Fibroblast of lung (primary cell): ENCODE measurements at regions not wholly inside any gene's neighbourhood (a gene's known extent, or its start where the extent isn't known, plus 50 kb on each side); places are given as distances from the start of the nearest gene placed in this dataset.
A peak's percentile ranks its signal among the peaks of the same experiment; 100 is the strongest.

Experiments used
- DNase-seq, 2 donors: peaks; one replicate each; pipeline versions ENCODE4 v3.0.0 to v3.0.0-alpha.2; 2010; ENCODE audit warnings: low read depth in 2 of 2
- H2AFZ ChIP-seq: 2 replicates; pipeline ENCODE4 v1.5.1; 2012; ENCODE audit warnings: low read length, control low read depth, inconsistent platforms
- H3K27ac ChIP-seq: 2 replicates; pipeline ENCODE4 v1.5.1; 2011; ENCODE audit warnings: low read length, control low read depth; ENCODE audit not compliant: insufficient read depth
- H3K27me3 ChIP-seq: 2 replicates; pipeline ENCODE4 v1.5.1; 2011; ENCODE audit warnings: mild to moderate bottlenecking, low read length; ENCODE audit not compliant: control insufficient read depth, insufficient read depth
- H3K36me3 ChIP-seq: 2 replicates; pipeline ENCODE4 v1.5.1; 2011; ENCODE audit warnings: low read length; ENCODE audit not compliant: control insufficient read depth, insufficient read depth
- H3K4me1 ChIP-seq: 2 replicates; pipeline ENCODE4 v1.5.1; 2011; ENCODE audit warnings: low read length; ENCODE audit not compliant: control insufficient read depth, insufficient read depth; ENCODE audit errors: extremely low read depth
- H3K4me2 ChIP-seq: 2 replicates; pipeline ENCODE4 v1.5.1; 2011; ENCODE audit warnings: low read length, control low read depth; ENCODE audit not compliant: insufficient read depth; ENCODE audit errors: extremely low read depth
- H3K4me3 ChIP-seq, 4 experiments: fragments of 200-600 bp in 1 of 4; sonication (generic) in 1 of 4; replicated peaks in 1 of 4; 2 replicates each; pipeline ENCODE4 v1.5.1; 2011 to 2016; ENCODE audit warnings: low read length in 4 of 4, low read depth in 3 of 4, mild to moderate bottlenecking in 3 of 4, control low read depth in 2 of 4, inconsistent platforms in 1 of 4, mixed read lengths in 1 of 4; ENCODE audit not compliant: insufficient read depth in 1 of 4; ENCODE audit errors: control extremely low read depth in 1 of 4
- H3K79me2 ChIP-seq: 2 replicates; pipeline ENCODE4 v1.5.1; 2012; ENCODE audit warnings: mild to moderate bottlenecking, low read length, inconsistent platforms; ENCODE audit not compliant: control insufficient read depth, insufficient read depth
- H3K9ac ChIP-seq: 2 replicates; pipeline ENCODE4 v1.5.1; 2011; ENCODE audit warnings: mild to moderate bottlenecking, low read length, control low read depth; ENCODE audit not compliant: insufficient read depth
- H3K9me3 ChIP-seq: 2 replicates; pipeline ENCODE4 v1.5.1; 2012; ENCODE audit warnings: low read depth, low read length; ENCODE audit not compliant: control insufficient read depth, insufficient read depth
- H4K20me1 ChIP-seq: 2 replicates; pipeline ENCODE4 v1.5.1; 2011; ENCODE audit warnings: low read length; ENCODE audit not compliant: control insufficient read depth, insufficient read depth; ENCODE audit errors: extremely low read depth
- EZH2 ChIP-seq: IDR thresholded peaks from 2 replicates; pipeline ENCODE4 v1.5.1; 2012; ENCODE audit warnings: low read length, control low read depth, mild to moderate bottlenecking; ENCODE audit errors: missing control alignments
- TF ChIP-seq, protein P1 (sequence below), 2 donors: IDR thresholded peaks in 1 of 2; conservative IDR thresholded peaks in 1 of 2; 1 replicate in 1 of 2; 2 replicates in 1 of 2; pipeline ENCODE4 v1.5.1; 2011 to 2012; ENCODE audit warnings: low read length in 2 of 2, control low read depth in 1 of 2, inconsistent platforms in 1 of 2, low read depth in 1 of 2, mild to moderate bottlenecking in 1 of 2

- Histone ChIP-seq H3K36me3 (no peaks in the 10 kb centered on the region), H3K27ac (no peak overlapping the region), H3K27me3 (no peaks in the 10 kb centered on the region), H3K4me3 (no peak overlapping the region), H4K20me1 (no peaks in the 10 kb centered on the region), H3K9ac (no peak overlapping the region), H2AFZ (no peak overlapping the region), H3K4me2 (peak overlapping the region; percentile 64), H3K79me2 (no peaks in the 10 kb centered on the region), H3K4me1 (peaks cover 9% of the 10 kb centered on the region), H3K9me3 (no peaks in the 10 kb centered on the region)
- no peak for DNase-seq
- TF ChIP-seq, protein P1, sequence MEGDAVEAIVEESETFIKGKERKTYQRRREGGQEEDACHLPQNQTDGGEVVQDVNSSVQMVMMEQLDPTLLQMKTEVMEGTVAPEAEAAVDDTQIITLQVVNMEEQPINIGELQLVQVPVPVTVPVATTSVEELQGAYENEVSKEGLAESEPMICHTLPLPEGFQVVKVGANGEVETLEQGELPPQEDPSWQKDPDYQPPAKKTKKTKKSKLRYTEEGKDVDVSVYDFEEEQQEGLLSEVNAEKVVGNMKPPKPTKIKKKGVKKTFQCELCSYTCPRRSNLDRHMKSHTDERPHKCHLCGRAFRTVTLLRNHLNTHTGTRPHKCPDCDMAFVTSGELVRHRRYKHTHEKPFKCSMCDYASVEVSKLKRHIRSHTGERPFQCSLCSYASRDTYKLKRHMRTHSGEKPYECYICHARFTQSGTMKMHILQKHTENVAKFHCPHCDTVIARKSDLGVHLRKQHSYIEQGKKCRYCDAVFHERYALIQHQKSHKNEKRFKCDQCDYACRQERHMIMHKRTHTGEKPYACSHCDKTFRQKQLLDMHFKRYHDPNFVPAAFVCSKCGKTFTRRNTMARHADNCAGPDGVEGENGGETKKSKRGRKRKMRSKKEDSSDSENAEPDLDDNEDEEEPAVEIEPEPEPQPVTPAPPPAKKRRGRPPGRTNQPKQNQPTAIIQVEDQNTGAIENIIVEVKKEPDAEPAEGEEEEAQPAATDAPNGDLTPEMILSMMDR (conservative IDR thresholded peaks at IDR 0.05 in 1 of 2, IDR thresholded peaks at IDR 0.05 in 1 of 2; ENCODE audit: low read depth in 1 of 2, low read length in 2 of 2), result no peak
Measured at GRCh38 chr10:62459500-62459899, 85.3 kb downstream of the ZNF365 start.

DNA sequence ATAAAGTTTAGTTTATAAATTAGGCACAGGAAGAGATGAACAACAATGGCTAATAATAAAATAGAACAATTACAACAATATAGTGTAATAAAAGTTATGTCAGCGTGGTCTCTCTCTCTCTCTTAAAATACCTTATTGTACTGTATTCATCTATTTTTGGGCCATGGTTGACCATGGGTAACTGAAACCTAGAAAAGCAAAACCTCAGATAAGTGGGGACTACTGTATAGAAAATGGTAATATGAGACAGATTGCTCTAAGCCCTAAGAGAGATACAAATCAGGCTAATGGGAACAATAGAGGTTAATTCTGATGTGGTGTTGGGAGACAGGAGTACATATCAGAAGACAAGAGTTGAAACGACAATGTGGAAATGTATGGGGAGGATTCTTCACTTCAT is 86.2 kb downstream of the ZNF365 start:
- Histone ChIP-seq H3K9ac (no peak overlapping the region), H3K79me2 (no peaks in the 10 kb centered on the region), H3K27me3 (no peaks in the 10 kb centered on the region), H3K27ac (no peak overlapping the region), H3K9me3 (no peaks in the 10 kb centered on the region), H3K4me3 (no peak overlapping the region), H2AFZ (no peak overlapping the region), H3K4me2 (no peak overlapping the region), H3K4me1 (peaks cover 3% of the 10 kb centered on the region), H4K20me1 (no peaks in the 10 kb centered on the region), H3K36me3 (no peaks in the 10 kb centered on the region)
- DNase-seq, result no peak
- TF ChIP-seq, protein P1 (conservative IDR thresholded peaks at IDR 0.05 in 1 of 2, IDR thresholded peaks at IDR 0.05 in 1 of 2; ENCODE audit: low read depth in 1 of 2, low read length in 2 of 2), result no peak
- TF ChIP-seq EZH2, result no peak

- TF ChIP-seq EZH2, result no peak
- TF ChIP-seq, protein P1 (conservative IDR thresholded peaks at IDR 0.05 in 1 of 2, IDR thresholded peaks at IDR 0.05 in 1 of 2; ENCODE audit: low read depth in 1 of 2, low read length in 2 of 2), result no peak
- DNase-seq, result no peak
Measured at GRCh38 chr10:62461120-62461519, 87.0 kb downstream of the ZNF365 start.

More at GRCh38 chr10:62461120-62461519, 87.0 kb downstream of the ZNF365 start:
- peaks cover 3% of the 10 kb centered on the region for H3K4me1 ChIP-seq
- no peak overlapping the region for H3K9ac ChIP-seq
- no peaks in the 10 kb centered on the region for H3K36me3 ChIP-seq
- no peaks in the 10 kb centered on the region for H3K27me3 ChIP-seq
- H4K20me1 ChIP-seq, result no peaks in the 10 kb centered on the region
- H3K9me3 ChIP-seq, result no peaks in the 10 kb centered on the region
- no peak overlapping the region for H3K27ac ChIP-seq
- no peak overlapping the region for H3K4me3 ChIP-seq
- no peaks in the 10 kb centered on the region for H3K79me2 ChIP-seq
- H3K4me2 ChIP-seq, result no peak overlapping the region
- H2AFZ ChIP-seq, result no peak overlapping the region
